H7 (cell line): ENCODE measurements at regions not wholly inside any gene's neighbourhood (a gene's known extent, or its start where the extent isn't known, plus 50 kb on each side); places are given as distances from the start of the nearest gene placed in this dataset.
A peak's percentile ranks its signal among the peaks of the same experiment; 100 is the strongest.
"Not testable (repeated sequence)": the region's sequence is repeated elsewhere in the genome, so short reads cannot be mapped to it uniquely, and the experiment has no call there.

Experiments
- DNase-seq: peaks from one replicate; pipeline ENCODE4 v3.0.0; 2012
- H3K27me3 ChIP-seq: 2 replicates; pipeline ENCODE4 v1.6.0; 2011; ENCODE audit warnings: mild to moderate bottlenecking, low read length; ENCODE audit not compliant: control insufficient read depth, insufficient read depth
- H3K36me3 ChIP-seq: replicated peaks from 2 replicates; pipeline ENCODE4 v1.5.1; 2011; ENCODE audit warnings: low read length; ENCODE audit not compliant: control insufficient read depth, insufficient read depth
- H3K4me3 ChIP-seq: 2 replicates; pipeline ENCODE4 v1.5.1; 2011; ENCODE audit warnings: low read depth, mild to moderate bottlenecking, control low read depth, low read length, moderate library complexity; ENCODE audit not compliant: insufficient read depth

GRCh38 chr20:30164389-30164788 is 1093.1 kb upstream of the DEFB115 start:
- not testable (repeated sequence) for DNase-seq, H3K27me3 ChIP-seq, H3K4me3 ChIP-seq, H3K36me3 ChIP-seq

- H3K4me3 ChIP-seq = no peak overlapping the region
- DNase-seq = no peak
- no peaks in the 10 kb centered on the region for H3K27me3 ChIP-seq
- H3K36me3 ChIP-seq = no peaks in the 10 kb centered on the region
Observed at GRCh38 chr20:30167540-30167939, 1089.9 kb upstream of the DEFB115 start.

GRCh38 chr20:30168025-30168799 is 1089.3 kb upstream of the DEFB115 start:
- Histone ChIP-seq H3K27me3 (no peaks in the 10 kb centered on the region), H3K36me3 (no peaks in the 10 kb centered on the region), H3K4me3 (no peak overlapping the region)
- DNase-seq = peak; percentile 13

GRCh38 chr20:30168800-30169138 is 1088.7 kb upstream of the DEFB115 start:
- Histone ChIP-seq H3K27me3 (no peaks in the 10 kb centered on the region), H3K4me3 (no peak overlapping the region), H3K36me3 (no peaks in the 10 kb centered on the region)
- DNase-seq = no peak

- Histone ChIP-seq H3K4me3 (no peak overlapping the region), H3K27me3 (no peaks in the 10 kb centered on the region)
Observed at GRCh38 chr20:30175681-30176080, 1081.8 kb upstream of the DEFB115 start.

GRCh38 chr20:30183124-30183523 is 1074.3 kb upstream of the DEFB115 start:
- not testable (repeated sequence) for DNase-seq

More at GRCh38 chr20:30175681-30176080, 1081.8 kb upstream of the DEFB115 start:
- no peaks in the 10 kb centered on the region for H3K36me3 ChIP-seq
- no peak for DNase-seq

GRCh38 chr20:30191785-30192184 is 1065.7 kb upstream of the DEFB115 start:
- H3K4me3 ChIP-seq, H3K36me3 ChIP-seq, DNase-seq, H3K27me3 ChIP-seq: not testable (repeated sequence)

More at GRCh38 chr20:30183124-30183523, 1074.3 kb upstream of the DEFB115 start:
- H3K27me3 ChIP-seq, H3K4me3 ChIP-seq, H3K36me3 ChIP-seq: not testable (repeated sequence)

- not testable (repeated sequence) for H3K36me3 ChIP-seq, H3K4me3 ChIP-seq, DNase-seq, H3K27me3 ChIP-seq
Observed at GRCh38 chr20:30234477-30234876, 1023.0 kb upstream of the DEFB115 start.

- not testable (repeated sequence) for H3K27me3 ChIP-seq, H3K36me3 ChIP-seq, DNase-seq, H3K4me3 ChIP-seq
Observed at GRCh38 chr20:30275073-30275472, 982.4 kb upstream of the DEFB115 start.

- no peaks in the 10 kb centered on the region for H3K36me3 ChIP-seq
- no peak for DNase-seq
Observed at GRCh38 chr20:30281584-30282197, 975.8 kb upstream of the DEFB115 start.

GRCh38 chr20:30283476-30284280 is 973.8 kb upstream of the DEFB115 start:
- not testable (repeated sequence) for H3K27me3 ChIP-seq, H3K36me3 ChIP-seq, H3K4me3 ChIP-seq
- peak; percentile 40 for DNase-seq

More at GRCh38 chr20:30281584-30282197, 975.8 kb upstream of the DEFB115 start:
- H3K4me3 ChIP-seq = no peak overlapping the region
- H3K27me3 ChIP-seq = no peaks in the 10 kb centered on the region

- Histone ChIP-seq H3K27me3 (no peaks in the 10 kb centered on the region), H3K36me3 (no peaks in the 10 kb centered on the region), H3K4me3 (no peak overlapping the region)
- DNase-seq = no peak
Observed at GRCh38 chr20:30284281-30284905, 973.1 kb upstream of the DEFB115 start.

- Histone ChIP-seq H3K27me3 (no peaks in the 10 kb centered on the region), H3K36me3 (no peaks in the 10 kb centered on the region), H3K4me3 (no peak overlapping the region)
- DNase-seq = no peak
Observed at GRCh38 chr20:30285677-30286076, 971.8 kb upstream of the DEFB115 start.

- Histone ChIP-seq H3K4me3 (no peak overlapping the region), H3K27me3 (no peaks in the 10 kb centered on the region), H3K36me3 (no peaks in the 10 kb centered on the region)
- DNase-seq = peak; percentile 57
Observed at GRCh38 chr20:30286157-30286556, 971.3 kb upstream of the DEFB115 start.
